K562 (cell line): ENCODE measurements at regions not wholly inside any gene's neighbourhood (a gene's known extent, or its start where the extent isn't known, plus 50 kb on each side); places are given as distances from the start of the nearest gene placed in this dataset.

Source experiments
- ATAC-seq: fragments of 200-7000 bp; cut with Tn5 transposase; 3 replicates; pipeline ENCODE4 v1.9.1; 2020; ENCODE audit warnings: moderate library complexity
- BruUV-seq: library from RNA; stranded (reverse); fragments of 400-500 nt; replicated peaks from 2 replicates; lab custom pipeline; 2021; lab: Mats Ljungman, UMichigan
- CTCF ChIA-PET: fragments of 300-600 bp; formaldehyde crosslinking; extraction: SDS; loops from one replicate; lab custom pipeline; 2021; ENCODE audit warnings: low intra/inter-chr PET ratio; lab: Yijun Ruan, JAX
- POLR2A ChIA-PET: fragments of 300-600, 350-650 bp; sonication (Branson Sonifier 250); formaldehyde crosslinking; extraction: SDS; loops from one replicate; lab custom pipeline; 2021; ENCODE audit warnings: antibody characterized with exemption, inconsistent platforms; lab: Yijun Ruan, JAX
- DNase-seq, 4 experiments: peaks; one replicate each; pipeline versions ENCODE4 v3.0.0 to v3.0.0-alpha.2; 2011 to 2018; ENCODE audit warnings: low spot score in 3 of 4, mixed read lengths in 3 of 4; ENCODE audit errors: extremely low read depth in 1 of 4
- FAIRE-seq: peaks from 2 replicates; lab custom pipeline; 2011; peaks lifted over from hg19 to GRCh38; lab: Jason Lieb, UNC
- H2AFZ ChIP-seq: 2 replicates; pipeline ENCODE4 v1.6.0; 2011; ENCODE audit warnings: low read depth, low read length, control low read depth, inconsistent platforms
- H3K27ac ChIP-seq: fragments of 200-600 bp; 3 replicates; pipeline ENCODE4 v1.8.0; 2011; ENCODE audit warnings: low read depth, mild to moderate bottlenecking, control low read depth, inconsistent platforms, low read length, moderate library complexity, mixed read lengths; ENCODE audit errors: extremely low read depth
- H3K27me3 ChIP-seq, 2 experiments: fragments of 300-600 bp in 1 of 2; 2 replicates in 1 of 2; 3 replicates in 1 of 2; pipeline versions ENCODE4 v1.6.0 to v1.8.0; 2011; ENCODE audit warnings: inconsistent platforms in 2 of 2, low read length in 2 of 2, mild to moderate bottlenecking in 1 of 2, mixed read lengths in 1 of 2, moderate library complexity in 1 of 2; ENCODE audit not compliant: control insufficient read depth in 2 of 2, insufficient read depth in 2 of 2
- H3K36me3 ChIP-seq: fragments of 300-600 bp; 3 replicates; pipeline ENCODE4 v1.8.0; 2011; ENCODE audit warnings: mild to moderate bottlenecking, low read length, inconsistent platforms; ENCODE audit not compliant: control insufficient read depth, insufficient read depth
- H3K4me1 ChIP-seq, 2 experiments: fragments of 200-600 bp in 1 of 2; replicated peaks in 1 of 2; 2 replicates in 1 of 2; 3 replicates in 1 of 2; pipeline versions ENCODE4 v1.5.1 to v1.8.0; 2011; ENCODE audit warnings: inconsistent platforms in 2 of 2, low read length in 2 of 2, mild to moderate bottlenecking in 1 of 2, mixed read lengths in 1 of 2, moderate library complexity in 1 of 2; ENCODE audit not compliant: control insufficient read depth in 2 of 2, insufficient read depth in 2 of 2
- H3K4me2 ChIP-seq: 2 replicates; pipeline ENCODE4 v1.6.1; 2011; ENCODE audit warnings: low read length, control low read depth, inconsistent platforms, mixed read lengths; ENCODE audit not compliant: insufficient read depth
- H3K4me3 ChIP-seq: fragments of 200-600 bp; sonication (generic), shearing (Covaris generic); 2 replicates; pipeline ENCODE4 v1.5.1; 2016; ENCODE audit warnings: control low read depth, inconsistent platforms
- H3K79me2 ChIP-seq: fragments of 200-600 bp; 3 replicates; pipeline ENCODE4 v1.8.0; 2011; ENCODE audit warnings: low read length, inconsistent platforms; ENCODE audit not compliant: control insufficient read depth, insufficient read depth
- H3K9ac ChIP-seq, 2 experiments: 2 replicates each; pipeline versions ENCODE4 v1.6.0 to v1.6.1; 2011; ENCODE audit warnings: low read depth in 2 of 2, low read length in 2 of 2, control low read depth in 1 of 2, inconsistent platforms in 1 of 2, mild to moderate bottlenecking in 1 of 2, mixed read lengths in 1 of 2; ENCODE audit not compliant: insufficient read depth in 1 of 2
- H3K9me1 ChIP-seq: one replicate; pipeline ENCODE4 v1.6.0; 2011; ENCODE audit warnings: inconsistent platforms, mild to moderate bottlenecking, low read length, moderate library complexity; ENCODE audit not compliant: control insufficient read depth, insufficient read depth
- H3K9me3 ChIP-seq: replicated peaks from 2 replicates; pipeline ENCODE4 v1.5.1; 2011; ENCODE audit warnings: low read depth, low read length, inconsistent platforms; ENCODE audit not compliant: control insufficient read depth, insufficient read depth
- H4K20me1 ChIP-seq: replicated peaks from 2 replicates; pipeline ENCODE4 v1.6.1; 2011; ENCODE audit warnings: low read length, inconsistent platforms, mixed read lengths; ENCODE audit not compliant: control insufficient read depth, insufficient read depth
- CBX5 ChIP-seq: IDR thresholded peaks from 2 replicates; pipeline ENCODE4 v1.6.1; 2014; ENCODE audit warnings: low read depth, borderline replicate concordance
- FOS ChIP-seq: IDR thresholded peaks from 3 replicates; pipeline ENCODE4 v1.6.1; 2011; ENCODE audit not compliant: insufficient read length; ENCODE audit errors: extremely low read depth
- FOXP4 ChIP-seq: sonication (generic); formaldehyde crosslinking; IDR thresholded peaks from 2 replicates; pipeline ENCODE4 v1.8.0; 2022; ENCODE audit warnings: mild to moderate bottlenecking, missing genetic modification reagents, borderline replicate concordance
- HDAC2 ChIP-seq: fragments of 450-650 bp; IDR thresholded peaks from 2 replicates; pipeline ENCODE4 v1.6.1; 2016; ENCODE audit warnings: mild to moderate bottlenecking
- KAT2B ChIP-seq: IDR thresholded peaks from one replicate; pipeline ENCODE4 v1.6.1; 2012; ENCODE audit warnings: low read depth, mild to moderate bottlenecking, control low read depth, inconsistent platforms, low read length, moderate library complexity
- MAFF ChIP-seq: IDR thresholded peaks from 2 replicates; pipeline ENCODE4 v1.6.1; 2012; ENCODE audit warnings: low read length, improper control_type of control experiment
- MCM7 ChIP-seq, 2 experiments: fragments of 450-650 bp; IDR thresholded peaks; 2 replicates each; pipeline ENCODE4 v1.6.1; 2016 to 2018
- NR4A1 ChIP-seq, 2 experiments: fragments of 250-450 bp in 1 of 2; fragments of 450-650 bp in 1 of 2; sonication (Bioruptor Pico) in 1 of 2; IDR thresholded peaks; 2 replicates each; pipeline versions ENCODE4 v1.4.0 to v1.6.1; 2016 to 2020; ENCODE audit warnings: mild to moderate bottlenecking in 2 of 2, missing compliant biosample characterization in 1 of 2, missing genetic modification characterization in 1 of 2, moderate library complexity in 1 of 2
- RNF2 ChIP-seq: sonication (generic); IDR thresholded peaks from 2 replicates; pipeline ENCODE4 v1.6.1; 2016
- TAF9B ChIP-seq: fragments of 450-650 bp; IDR thresholded peaks from 2 replicates; pipeline ENCODE4 v1.6.1; 2018; ENCODE audit warnings: mild to moderate bottlenecking; ENCODE audit not compliant: partially characterized antibody
- TEAD1 ChIP-seq, 2 experiments: fragments of 450-650 bp in 1 of 2; sonication (generic) in 1 of 2; formaldehyde crosslinking; IDR thresholded peaks; 2 replicates each; pipeline versions ENCODE4 v1.4.0 to v1.8.0; 2020 to 2022; ENCODE audit warnings: mild to moderate bottlenecking in 2 of 2, missing genetic modification reagents in 1 of 2
- YBX1 ChIP-seq: fragments of 450-650 bp; IDR thresholded peaks from 2 replicates; pipeline ENCODE4 v1.7.1; 2016; ENCODE audit warnings: mild to moderate bottlenecking
- ZNF140 ChIP-seq: fragments of 250-450 bp; sonication (Bioruptor Pico); IDR thresholded peaks from 2 replicates; pipeline ENCODE4 v1.8.0; 2021; ENCODE audit warnings: moderate library complexity, mild to moderate bottlenecking, inconsistent platforms
- ZNF408 ChIP-seq: fragments of 250-450 bp; sonication (Bioruptor Pico); IDR thresholded peaks from 2 replicates; pipeline ENCODE4 v1.4.0; 2020; ENCODE audit warnings: low read depth, mild to moderate bottlenecking, moderate library complexity
- in situ Hi-C: fragments of 300-500 bp; cut with MboI; formaldehyde crosslinking; loops from 4 replicates; pipeline ENCODE4 v1.15.0; 2018; ENCODE audit warnings: inconsistent platforms, mixed read lengths
- intact Hi-C: fragments of 100-400 bp; cut with micrococcal nuclease; formaldehyde crosslinking; loops from 2 replicates; pipeline ENCODE4 v1.14.2; 2022
- TF ChIP-seq, protein P1 (sequence below), 2 experiments: fragments of 450-650 bp; IDR thresholded peaks; 2 replicates each; pipeline ENCODE4 v1.6.1; 2018; ENCODE audit warnings: mild to moderate bottlenecking in 2 of 2, low read depth in 1 of 2; ENCODE audit not compliant: partially characterized antibody in 2 of 2
- TF ChIP-seq, protein P2 (sequence below): fragments of 250-450 bp; sonication (Bioruptor Pico); IDR thresholded peaks from 2 replicates; pipeline ENCODE4 v1.6.1; 2021; ENCODE audit warnings: mild to moderate bottlenecking

DNA sequence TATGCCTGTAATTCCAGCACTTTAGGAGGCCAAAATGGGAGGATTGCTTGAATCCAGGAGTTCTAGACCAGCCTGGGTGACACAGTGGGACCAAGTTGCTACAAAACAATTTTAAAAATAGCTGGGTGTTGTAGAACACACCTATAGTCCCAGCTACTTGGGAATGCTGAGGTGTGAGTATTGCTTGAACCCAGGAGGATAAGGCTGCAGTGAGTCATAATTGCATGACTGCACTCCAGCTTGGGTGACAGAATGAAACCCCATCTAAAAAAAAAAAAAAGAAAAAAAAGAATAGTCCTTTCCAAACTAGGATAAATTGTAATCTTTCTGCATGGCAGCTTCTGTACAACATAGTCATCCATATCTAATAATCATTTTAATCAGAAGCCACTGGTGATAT is 270.1 kb upstream of the INTU start:
- no peaks in the 10 kb centered on the region for H3K79me2 ChIP-seq
- no peaks in the 10 kb centered on the region for H3K36me3 ChIP-seq
- H3K27me3 ChIP-seq: peaks cover 0 to under 1% of the 10 kb centered on the region in 2 experiments; a peak in 1 of 5 replicates
- ChIA-PET POLR2A (no interaction called here), CTCF (no interaction called here)
- H3K4me2 ChIP-seq: no peak overlapping the region
- no peak overlapping the region for H3K27ac ChIP-seq
- BruUV-seq: no TSS peak
- intact Hi-C loops: no loop called here
- H2AFZ ChIP-seq: no peak overlapping the region
- in situ Hi-C loops: no loop called here
- no peak overlapping the region for H3K9ac ChIP-seq
- no peaks in the 10 kb centered on the region for H4K20me1 ChIP-seq
- DNase-seq: no peak
- no peaks in the 10 kb centered on the region for H3K4me1 ChIP-seq
- H3K9me1 ChIP-seq: no peaks in the 10 kb centered on the region
- no peak overlapping the region for H3K4me3 ChIP-seq
- no peak for FAIRE-seq
- ATAC-seq: no peak
- no peaks in the 10 kb centered on the region for H3K9me3 ChIP-seq
- TF ChIP-seq, protein P1, sequence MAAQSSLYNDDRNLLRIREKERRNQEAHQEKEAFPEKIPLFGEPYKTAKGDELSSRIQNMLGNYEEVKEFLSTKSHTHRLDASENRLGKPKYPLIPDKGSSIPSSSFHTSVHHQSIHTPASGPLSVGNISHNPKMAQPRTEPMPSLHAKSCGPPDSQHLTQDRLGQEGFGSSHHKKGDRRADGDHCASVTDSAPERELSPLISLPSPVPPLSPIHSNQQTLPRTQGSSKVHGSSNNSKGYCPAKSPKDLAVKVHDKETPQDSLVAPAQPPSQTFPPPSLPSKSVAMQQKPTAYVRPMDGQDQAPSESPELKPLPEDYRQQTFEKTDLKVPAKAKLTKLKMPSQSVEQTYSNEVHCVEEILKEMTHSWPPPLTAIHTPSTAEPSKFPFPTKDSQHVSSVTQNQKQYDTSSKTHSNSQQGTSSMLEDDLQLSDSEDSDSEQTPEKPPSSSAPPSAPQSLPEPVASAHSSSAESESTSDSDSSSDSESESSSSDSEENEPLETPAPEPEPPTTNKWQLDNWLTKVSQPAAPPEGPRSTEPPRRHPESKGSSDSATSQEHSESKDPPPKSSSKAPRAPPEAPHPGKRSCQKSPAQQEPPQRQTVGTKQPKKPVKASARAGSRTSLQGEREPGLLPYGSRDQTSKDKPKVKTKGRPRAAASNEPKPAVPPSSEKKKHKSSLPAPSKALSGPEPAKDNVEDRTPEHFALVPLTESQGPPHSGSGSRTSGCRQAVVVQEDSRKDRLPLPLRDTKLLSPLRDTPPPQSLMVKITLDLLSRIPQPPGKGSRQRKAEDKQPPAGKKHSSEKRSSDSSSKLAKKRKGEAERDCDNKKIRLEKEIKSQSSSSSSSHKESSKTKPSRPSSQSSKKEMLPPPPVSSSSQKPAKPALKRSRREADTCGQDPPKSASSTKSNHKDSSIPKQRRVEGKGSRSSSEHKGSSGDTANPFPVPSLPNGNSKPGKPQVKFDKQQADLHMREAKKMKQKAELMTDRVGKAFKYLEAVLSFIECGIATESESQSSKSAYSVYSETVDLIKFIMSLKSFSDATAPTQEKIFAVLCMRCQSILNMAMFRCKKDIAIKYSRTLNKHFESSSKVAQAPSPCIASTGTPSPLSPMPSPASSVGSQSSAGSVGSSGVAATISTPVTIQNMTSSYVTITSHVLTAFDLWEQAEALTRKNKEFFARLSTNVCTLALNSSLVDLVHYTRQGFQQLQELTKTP (IDR thresholded peaks at IDR 0.05; ENCODE audit: low read depth in 1 of 2, partially characterized antibody in 2 of 2): no peak
- TF ChIP-seq YBX1 (no peak), TAF9B (no peak), FOXP4 (CRISPR knock-in tag) (no peak), NR4A1 (CRISPR knock-in tag; IDR thresholded peaks at IDR 0.05) (no peak), NR4A1 (tag; IDR thresholded peaks at IDR 0.05) (no peak), CBX5 (no peak), TEAD1 (CRISPR knock-in tag; IDR thresholded peaks at IDR 0.05) (no peak), MCM7 (IDR thresholded peaks at IDR 0.05) (no peak), FOS (no peak), MAFF (no peak), KAT2B (no peak), HDAC2 (no peak), ZNF140 (CRISPR knock-in tag) (no peak), RNF2 (no peak), ZNF408 (CRISPR knock-in tag) (no peak)
- TF ChIP-seq, protein P2, sequence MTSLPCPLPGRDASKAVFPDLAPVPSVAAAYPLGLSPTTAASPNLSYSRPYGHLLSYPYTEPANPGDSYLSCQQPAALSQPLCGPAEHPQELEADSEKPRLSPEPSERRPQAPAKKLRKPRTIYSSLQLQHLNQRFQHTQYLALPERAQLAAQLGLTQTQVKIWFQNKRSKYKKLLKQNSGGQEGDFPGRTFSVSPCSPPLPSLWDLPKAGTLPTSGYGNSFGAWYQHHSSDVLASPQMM (CRISPR knock-in tag): no peak
